Mucosa of descending colon (tissue), 3 donors: ENCODE measurements at regions not wholly inside any gene's neighbourhood (a gene's known extent, or its start where the extent isn't known, plus 50 kb on each side); places are given as distances from the start of the nearest gene placed in this dataset.
"Not testable (repeated sequence)": the region's sequence is repeated elsewhere in the genome, so short reads cannot be mapped to it uniquely, and the experiment has no call there.

Experiments
- ATAC-seq: fragments of 200-7000 bp; cut with Tn5 transposase; one replicate; pipeline ENCODE4 v1.9.1; 2020; ENCODE audit warnings: mild to moderate bottlenecking, moderate library complexity
- DNase-seq, 3 donors: peaks; one replicate each; pipeline ENCODE4 v3.0.0-alpha.2; 2020
- H3K36me3 ChIP-seq: fragments of 200-600 bp; one replicate; pipeline ENCODE4 v1.8.0; 2021; ENCODE audit warnings: low read depth, mild to moderate bottlenecking
- H3K4me1 ChIP-seq: fragments of 200-600 bp; one replicate; pipeline ENCODE4 v1.8.0; 2021; ENCODE audit warnings: low read depth, mild to moderate bottlenecking
- H3K4me3 ChIP-seq: fragments of 200-600 bp; one replicate; pipeline ENCODE4 v1.8.0; 2021; ENCODE audit warnings: mild to moderate bottlenecking
- H3K9me3 ChIP-seq: fragments of 200-600 bp; one replicate; pipeline ENCODE4 v1.8.0; 2021; ENCODE audit warnings: mild to moderate bottlenecking
- CTCF ChIP-seq: fragments of 200-600 bp; IDR thresholded peaks from one replicate; pipeline ENCODE4 v1.8.0; 2022; ENCODE audit warnings: antibody characterized with exemption, mild to moderate bottlenecking
- intact Hi-C, 2 donors: fragments of 100-400 bp; cut with DNase I in 1 of 2; cut with micrococcal nuclease in 1 of 2; formaldehyde crosslinking; loops; one replicate each; pipeline versions ENCODE4 v1.11.0 to v1.11.1; 2022; cut with DNase I, micrococcal nuclease
- donor health status: DM: no; HTN: no; CAD: no; lungs with moderate emphysema.
- donor health status: DM: no; HTN: no; CAD: no.
- donor health status: DM: no; HTN: yes; CAD: no.

GRCh38 chr3:177633671-177634207 lies 436.5 kb upstream of the TBL1XR1 start:
- H3K4me1 ChIP-seq = no peaks in the 10 kb centered on the region
- H3K36me3 ChIP-seq = no peaks in the 10 kb centered on the region
- ATAC-seq (no peak), DNase-seq (no peak)
- intact Hi-C loops = no loop called here
- TF ChIP-seq CTCF = no peak
- H3K4me3 ChIP-seq = no peak overlapping the region
- H3K9me3 ChIP-seq = no peaks in the 10 kb centered on the region

DNA sequence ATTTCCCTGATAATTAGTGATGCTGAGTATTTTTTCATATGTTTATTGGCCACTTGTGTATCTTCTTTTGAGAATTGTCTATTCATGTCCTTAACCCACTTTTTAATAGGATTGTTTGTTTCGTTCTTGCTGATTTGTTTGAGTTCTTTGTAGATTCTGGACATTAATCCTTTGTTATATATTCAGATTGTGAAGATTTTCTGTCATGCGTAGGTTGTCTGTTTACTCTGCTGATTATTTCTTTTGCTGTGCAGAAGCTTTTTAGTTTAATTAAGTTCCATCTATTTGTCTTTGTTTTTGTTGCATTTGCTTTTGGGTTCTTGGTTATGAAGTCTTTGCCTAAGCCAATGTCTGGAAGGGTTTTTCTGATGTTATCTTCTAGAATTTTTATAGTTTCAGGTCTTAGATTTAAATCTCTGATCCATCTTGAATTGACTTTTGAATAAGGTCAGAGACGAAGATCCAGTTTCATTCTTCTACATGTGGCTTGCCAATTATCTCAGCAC lies 438.4 kb upstream of the TBL1XR1 start:
- ATAC-seq, H3K36me3 ChIP-seq, H3K4me3 ChIP-seq, H3K4me1 ChIP-seq, DNase-seq, H3K9me3 ChIP-seq, intact Hi-C loops: not testable (repeated sequence)

DNA sequence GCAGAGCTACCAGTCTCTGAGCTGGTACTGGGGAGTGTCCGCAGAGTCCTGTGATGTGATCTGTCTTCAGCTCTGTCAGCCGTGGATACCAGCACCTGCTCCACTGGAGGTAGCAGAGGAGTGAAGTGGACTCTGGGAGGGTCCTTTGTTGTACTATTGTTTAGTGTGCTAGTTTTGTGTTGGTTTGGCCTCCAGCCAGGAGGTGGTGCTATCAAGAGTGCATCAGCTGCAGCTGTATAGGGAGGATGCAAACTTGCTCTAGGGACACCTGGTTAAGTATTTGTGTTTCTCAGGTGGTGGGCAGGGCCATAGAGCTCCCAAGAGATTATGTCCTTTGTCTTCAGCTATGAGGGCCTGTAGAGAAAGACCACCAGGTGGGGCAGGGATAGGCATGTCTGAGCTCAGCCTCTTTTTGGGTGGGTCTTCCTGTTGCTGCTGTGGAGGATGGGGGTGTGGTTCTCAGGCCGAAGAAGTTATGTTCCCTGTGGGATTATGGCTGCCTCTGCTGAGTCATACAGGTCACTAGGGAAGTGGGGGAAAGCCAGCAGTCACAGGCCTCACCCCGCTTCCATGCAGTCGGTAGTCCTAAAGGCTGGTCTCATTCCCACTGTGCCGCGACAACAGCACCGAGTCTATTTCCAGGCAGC lies 443.2 kb upstream of the TBL1XR1 start:
- TF ChIP-seq CTCF = no peak
- H3K4me3 ChIP-seq = no peak overlapping the region
- H3K36me3 ChIP-seq = no peaks in the 10 kb centered on the region
- no peaks in the 10 kb centered on the region for H3K9me3 ChIP-seq
- intact Hi-C loops = no loop called here
- ATAC-seq (no peak), DNase-seq (no peak)
- H3K4me1 ChIP-seq = no peaks in the 10 kb centered on the region

DNA sequence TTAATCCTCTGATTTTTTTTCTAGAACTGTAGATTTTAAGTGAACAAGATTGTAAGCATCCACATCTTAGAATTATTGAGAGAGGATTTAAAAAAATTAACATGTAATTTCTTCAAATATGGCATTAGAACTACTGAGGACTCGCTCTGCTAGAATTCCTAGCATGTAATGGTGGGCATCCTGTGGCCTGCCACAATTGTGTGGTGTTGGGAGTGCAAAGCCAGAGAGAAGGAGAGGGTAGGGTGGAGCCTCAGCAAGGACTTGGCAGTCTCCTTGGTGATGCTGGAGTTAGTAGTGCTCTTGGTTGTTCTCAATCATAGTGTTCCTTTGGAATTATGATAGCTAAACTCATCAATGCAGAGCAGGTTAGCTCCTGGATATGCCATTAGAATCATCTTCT lies 443.9 kb upstream of the TBL1XR1 start:
- intact Hi-C loops = no loop called here
- no peak for TF ChIP-seq CTCF
- DNase-seq (no peak), ATAC-seq (no peak)
- Histone ChIP-seq H3K36me3 (no peaks in the 10 kb centered on the region), H3K4me3 (no peak overlapping the region), H3K9me3 (no peaks in the 10 kb centered on the region), H3K4me1 (no peaks in the 10 kb centered on the region)

DNA sequence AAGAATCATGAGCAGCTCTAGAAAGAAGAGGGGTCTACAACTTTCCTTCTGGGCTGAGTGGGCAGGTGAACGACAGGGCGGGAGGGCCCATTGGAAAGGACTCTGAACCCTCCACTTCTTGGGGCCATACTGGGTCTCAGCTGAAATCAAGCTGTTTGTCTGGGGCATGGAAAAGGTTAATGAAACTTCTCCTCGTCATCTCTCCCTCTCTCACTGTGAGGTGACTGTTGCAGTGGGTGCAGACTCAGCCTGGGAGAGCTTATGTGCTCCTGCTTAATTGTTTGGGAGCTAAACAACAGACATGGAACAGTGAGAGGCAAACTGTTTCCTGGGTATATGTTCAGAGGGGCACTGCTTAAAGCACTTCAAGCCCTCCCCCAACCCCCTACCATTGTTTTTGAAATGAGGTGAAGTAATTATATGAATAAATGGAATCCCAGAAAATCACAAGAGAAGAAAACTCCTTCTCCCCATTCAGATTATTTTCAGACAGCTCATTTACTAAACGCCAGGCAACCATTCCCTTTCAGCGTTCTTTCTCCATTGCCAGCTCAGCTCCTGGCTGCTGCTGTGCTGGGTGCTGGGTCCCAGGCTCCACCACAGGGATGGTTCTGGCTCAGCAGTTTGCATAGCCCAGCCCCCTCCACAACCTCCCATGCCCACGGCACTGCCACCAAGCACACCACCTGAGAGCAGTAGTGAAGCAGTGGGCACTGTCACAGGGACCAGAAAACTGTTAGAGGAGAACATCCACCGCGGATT lies 444.9 kb upstream of the TBL1XR1 start:
- intact Hi-C loops = no loop called here
- peak; percentile 20 for ATAC-seq

More for the DNA sequence above, 444.9 kb upstream of the TBL1XR1 start:
- Histone ChIP-seq H3K4me3 (no peak overlapping the region), H3K36me3 (no peaks in the 10 kb centered on the region), H3K9me3 (no peaks in the 10 kb centered on the region), H3K4me1 (no peaks in the 10 kb centered on the region)
- no peak for DNase-seq
- TF ChIP-seq CTCF = no peak
